AG09309 (cell line): ENCODE measurements at regions not wholly inside any gene's neighbourhood (a gene's known extent, or its start where the extent isn't known, plus 50 kb on each side); places are given as distances from the start of the nearest gene placed in this dataset.

Experiments used
- DNase-seq: peaks from one replicate; pipeline ENCODE4 v3.0.0-alpha.2; 2010; ENCODE audit warnings: low read depth
- H3K4me3 ChIP-seq: 2 replicates; pipeline ENCODE4 v1.5.1; 2011; ENCODE audit warnings: mild to moderate bottlenecking, low read depth, low read length, moderate library complexity; ENCODE audit not compliant: control insufficient read depth
- CTCF ChIP-seq: IDR thresholded peaks from 2 replicates; pipeline ENCODE4 v1.5.1; 2011; ENCODE audit warnings: mild to moderate bottlenecking, low read depth, low read length, inconsistent platforms; ENCODE audit not compliant: insufficient read depth, control insufficient read depth; ENCODE audit errors: missing control alignments

- no peak overlapping the region for H3K4me3 ChIP-seq
- TF ChIP-seq CTCF: no peak
- DNase-seq: no peak
Measured at GRCh38 chr3:153740109-153740508, 381.1 kb upstream of the ARHGEF26 start.

- no peak for DNase-seq
- TF ChIP-seq CTCF: no peak
- no peak overlapping the region for H3K4me3 ChIP-seq
Measured at GRCh38 chr3:153744889-153745288, 376.3 kb upstream of the ARHGEF26 start.

DNA sequence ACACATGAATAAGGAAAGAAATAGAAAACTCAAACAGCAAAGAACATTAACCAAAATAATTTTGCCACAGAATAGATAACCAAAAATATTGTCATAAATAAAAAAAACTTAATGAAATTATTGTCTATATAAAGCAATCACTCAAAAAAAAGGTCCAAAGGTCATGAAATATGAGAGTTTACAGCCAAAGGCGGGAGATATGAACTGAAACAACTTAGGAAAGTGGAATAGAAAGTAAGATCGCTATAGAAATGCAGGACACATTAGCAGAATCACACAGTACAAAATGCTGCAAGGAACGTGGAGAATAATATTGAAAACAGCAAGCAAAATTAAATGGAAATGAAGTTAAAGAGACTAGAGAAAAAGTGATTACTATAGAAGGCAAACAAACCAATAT, 375.0 kb upstream of the ARHGEF26 start:
- DNase-seq: no peak
- no peak overlapping the region for H3K4me3 ChIP-seq
- no peak for TF ChIP-seq CTCF

DNA sequence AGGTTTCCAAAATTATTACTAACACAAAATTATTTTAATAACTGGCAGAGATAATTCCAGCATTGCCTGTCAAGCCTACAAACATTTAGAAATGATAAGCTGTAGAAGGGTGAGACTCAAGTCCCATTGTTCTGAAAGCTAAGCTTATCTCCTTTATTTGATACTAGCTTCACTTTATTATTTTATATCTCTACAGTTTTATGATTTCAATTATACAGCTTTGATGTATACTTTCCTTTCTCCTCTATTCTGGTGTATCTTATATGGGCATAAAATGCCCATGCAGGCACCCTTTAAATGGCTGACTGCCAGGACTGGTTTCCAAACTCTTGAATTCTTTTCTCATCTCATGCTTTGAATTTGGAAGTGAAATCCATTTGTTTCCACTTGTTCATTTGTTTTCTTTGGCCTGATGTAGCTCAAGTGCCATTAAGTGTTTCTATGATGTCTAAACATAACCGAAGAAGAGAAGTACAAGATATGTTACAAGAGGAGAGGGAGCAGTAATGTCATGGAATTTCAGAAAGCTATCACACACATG, 372.1 kb upstream of the ARHGEF26 start:
- TF ChIP-seq CTCF: no peak
- DNase-seq: no peak

GRCh38 chr3:153752405-153753027, 368.7 kb upstream of the ARHGEF26 start:
- DNase-seq: no peak

More for the DNA sequence above, 372.1 kb upstream of the ARHGEF26 start:
- H3K4me3 ChIP-seq: no peak overlapping the region

GRCh38 chr3:153753035-153753434, 368.2 kb upstream of the ARHGEF26 start:
- DNase-seq: no peak
- no peak overlapping the region for H3K4me3 ChIP-seq
- no peak for TF ChIP-seq CTCF

More at GRCh38 chr3:153752405-153753027, 368.7 kb upstream of the ARHGEF26 start:
- no peak overlapping the region for H3K4me3 ChIP-seq
- no peak for TF ChIP-seq CTCF
